SK-N-SH treated with all-trans-retinoic acid at 6 μM for 48 hours (cell line): ENCODE measurements at regions not wholly inside any gene's neighbourhood (a gene's known extent, or its start where the extent isn't known, plus 50 kb on each side); places are given as distances from the start of the nearest gene placed in this dataset.

ENCODE experiments used
- ATAC-seq: fragments of 200-7000 bp; cut with Tn5 transposase; 3 replicates; pipeline ENCODE4 v1.9.1; 2020; ENCODE audit warnings: mild to moderate bottlenecking, moderate library complexity
- ARNTL ChIP-seq: fragments of 450-650 bp; formaldehyde crosslinking; IDR thresholded peaks from 2 replicates; pipeline ENCODE4 v1.5.0; 2020; ENCODE audit warnings: low read depth, mild to moderate bottlenecking, moderate library complexity, borderline replicate concordance
- BACH2 ChIP-seq: fragments of 250-450 bp; sonication (Bioruptor Pico); IDR thresholded peaks from 2 replicates; pipeline ENCODE4 v1.9.0; 2021; ENCODE audit warnings: mild to moderate bottlenecking, borderline replicate concordance
- CREB5 ChIP-seq: fragments of 250-450 bp; sonication (Bioruptor Pico); IDR thresholded peaks from 2 replicates; pipeline ENCODE4 v1.5.1; 2020; ENCODE audit warnings: low read depth, mild to moderate bottlenecking, moderate library complexity
- CSDC2 ChIP-seq: fragments of 250-450 bp; sonication (Bioruptor Pico); IDR thresholded peaks from 2 replicates; pipeline ENCODE4 v1.5.0; 2020; ENCODE audit warnings: mild to moderate bottlenecking, moderate library complexity
- CSRNP3 ChIP-seq: fragments of 250-450 bp; sonication (Bioruptor Pico); IDR thresholded peaks from 2 replicates; pipeline ENCODE4 v1.5.1; 2021; ENCODE audit warnings: mild to moderate bottlenecking, moderate library complexity
- ESRRG ChIP-seq: fragments of 250-450 bp; sonication (Bioruptor Pico); IDR thresholded peaks from 2 replicates; pipeline ENCODE4 v1.6.1; 2021; ENCODE audit warnings: mild to moderate bottlenecking
- GLIS3 ChIP-seq: fragments of 250-450 bp; sonication (Bioruptor Pico); IDR thresholded peaks from 2 replicates; pipeline ENCODE4 v1.5.0; 2020; ENCODE audit warnings: mild to moderate bottlenecking, moderate library complexity
- ISL1 ChIP-seq: fragments of 250-450 bp; sonication (Bioruptor Pico); IDR thresholded peaks from 2 replicates; pipeline ENCODE4 v2.1.2; 2022; ENCODE audit warnings: mild to moderate bottlenecking, moderate library complexity
- OSR1 ChIP-seq: fragments of 250-450 bp; sonication (Bioruptor Pico); IDR thresholded peaks from 2 replicates; pipeline ENCODE4 v1.8.0; 2022; ENCODE audit warnings: moderate library complexity, mild to moderate bottlenecking, inconsistent platforms
- PATZ1 ChIP-seq: fragments of 250-450 bp; sonication (Bioruptor Pico); IDR thresholded peaks from 2 replicates; pipeline ENCODE4 v1.8.0; 2020; ENCODE audit warnings: mild to moderate bottlenecking, moderate library complexity, borderline replicate concordance
- POU6F1 ChIP-seq: fragments of 250-450 bp; sonication (Bioruptor Pico); IDR thresholded peaks from 2 replicates; pipeline ENCODE4 v1.8.0; 2021; ENCODE audit warnings: low read depth, mild to moderate bottlenecking, moderate library complexity, borderline replicate concordance
- PPARA ChIP-seq: fragments of 250-450 bp; sonication (Bioruptor Pico); IDR thresholded peaks from 2 replicates; pipeline ENCODE4 v1.5.0; 2020; ENCODE audit warnings: mild to moderate bottlenecking, borderline replicate concordance
- RARB ChIP-seq: fragments of 250-450 bp; sonication (Bioruptor Pico); IDR thresholded peaks from 2 replicates; pipeline ENCODE4 v1.8.0; 2021; ENCODE audit warnings: mild to moderate bottlenecking, moderate library complexity
- SNAI2 ChIP-seq: fragments of 250-450 bp; sonication (Bioruptor Pico); IDR thresholded peaks from 2 replicates; pipeline ENCODE4 v1.5.0; 2020; ENCODE audit warnings: mild to moderate bottlenecking, moderate library complexity
- TCF4 ChIP-seq: fragments of 250-450 bp; sonication (Bioruptor Pico); IDR thresholded peaks from 2 replicates; pipeline ENCODE4 v1.8.0; 2021; ENCODE audit warnings: mild to moderate bottlenecking, moderate library complexity, borderline replicate concordance
- TOX ChIP-seq: fragments of 250-450 bp; sonication (Bioruptor Pico); IDR thresholded peaks from 2 replicates; pipeline ENCODE4 v1.8.0; 2021; ENCODE audit warnings: mild to moderate bottlenecking, moderate library complexity, borderline replicate concordance
- TSHZ2 ChIP-seq: fragments of 250-450 bp; sonication (Bioruptor Pico); IDR thresholded peaks from 2 replicates; pipeline ENCODE4 v1.5.0; 2020; ENCODE audit warnings: mild to moderate bottlenecking, moderate library complexity
- ZC3H10 ChIP-seq: fragments of 250-450 bp; sonication (Bioruptor Pico); IDR thresholded peaks from 2 replicates; pipeline ENCODE4 v1.5.1; 2021; ENCODE audit warnings: mild to moderate bottlenecking, moderate library complexity
- ZFP3 ChIP-seq: fragments of 250-450 bp; sonication (Bioruptor Pico); IDR thresholded peaks from 2 replicates; pipeline ENCODE4 v1.5.0; 2020; ENCODE audit warnings: mild to moderate bottlenecking, moderate library complexity
- ZFP30 ChIP-seq: fragments of 450-650 bp; formaldehyde crosslinking; IDR thresholded peaks from 2 replicates; pipeline ENCODE4 v1.5.0; 2022; ENCODE audit warnings: mild to moderate bottlenecking, moderate library complexity
- ZNF8 ChIP-seq: fragments of 450-650 bp; formaldehyde crosslinking; IDR thresholded peaks from 2 replicates; pipeline ENCODE4 v1.5.0; 2020; ENCODE audit warnings: mild to moderate bottlenecking, moderate library complexity

- TF ChIP-seq CREB5 (CRISPR knock-in tag) = no peak
- TF ChIP-seq OSR1 (CRISPR knock-in tag) = no peak
- TF ChIP-seq TSHZ2 = no peak
- no peak for TF ChIP-seq GLIS3 (CRISPR knock-in tag)
- no peak for TF ChIP-seq CSRNP3 (CRISPR knock-in tag)
- TF ChIP-seq CSDC2 = no peak
- TF ChIP-seq, all 23 proteins: peak for 0
Measured at GRCh38 chr14:71597955-71598660, 334.1 kb upstream of the RGS6 start (continued).

- ATAC-seq = no peak
- no peak for TF ChIP-seq GLIS3 (CRISPR knock-in tag)
- no peak for TF ChIP-seq ZFP3 (CRISPR knock-in tag)
- TF ChIP-seq CSRNP3 (CRISPR knock-in tag) = no peak
- no peak for TF ChIP-seq RARB (CRISPR knock-in tag)
- TF ChIP-seq PATZ1 (CRISPR knock-in tag) = no peak
- no peak for TF ChIP-seq ZFP30 (CRISPR knock-in tag)
- TF ChIP-seq TCF4 = no peak
- no peak for TF ChIP-seq SNAI2
- TF ChIP-seq PPARA = no peak
- TF ChIP-seq TOX = no peak
- TF ChIP-seq ISL1 (CRISPR knock-in tag) = no peak
- TF ChIP-seq ARNTL (CRISPR knock-in tag) = no peak
- TF ChIP-seq CREB5 (CRISPR knock-in tag) = no peak
- no peak for TF ChIP-seq ESRRG
Measured at GRCh38 chr14:71600309-71600708, 331.9 kb upstream of the RGS6 start.

- ATAC-seq = no peak
- TF ChIP-seq GLIS3 (CRISPR knock-in tag) = no peak
- TF ChIP-seq POU6F1 = no peak
- TF ChIP-seq SNAI2 = no peak
- TF ChIP-seq TSHZ2 = no peak
- no peak for TF ChIP-seq CREB5 (CRISPR knock-in tag)
- no peak for TF ChIP-seq ZFP3 (CRISPR knock-in tag)
- TF ChIP-seq TOX = no peak
- no peak for TF ChIP-seq BACH2 (CRISPR knock-in tag)
- no peak for TF ChIP-seq ZNF8 (CRISPR knock-in tag)
- no peak for TF ChIP-seq OSR1 (CRISPR knock-in tag)
- TF ChIP-seq ISL1 (CRISPR knock-in tag) = no peak
- TF ChIP-seq ZC3H10 = no peak
Measured at GRCh38 chr14:71602524-71602923, 329.7 kb upstream of the RGS6 start.
